ENCODE measurements at regions not wholly inside any gene's neighbourhood (a gene's known extent, or its start where the extent isn't known, plus 50 kb on each side); places are given as distances from the start of the nearest gene placed in this dataset.

DNA sequence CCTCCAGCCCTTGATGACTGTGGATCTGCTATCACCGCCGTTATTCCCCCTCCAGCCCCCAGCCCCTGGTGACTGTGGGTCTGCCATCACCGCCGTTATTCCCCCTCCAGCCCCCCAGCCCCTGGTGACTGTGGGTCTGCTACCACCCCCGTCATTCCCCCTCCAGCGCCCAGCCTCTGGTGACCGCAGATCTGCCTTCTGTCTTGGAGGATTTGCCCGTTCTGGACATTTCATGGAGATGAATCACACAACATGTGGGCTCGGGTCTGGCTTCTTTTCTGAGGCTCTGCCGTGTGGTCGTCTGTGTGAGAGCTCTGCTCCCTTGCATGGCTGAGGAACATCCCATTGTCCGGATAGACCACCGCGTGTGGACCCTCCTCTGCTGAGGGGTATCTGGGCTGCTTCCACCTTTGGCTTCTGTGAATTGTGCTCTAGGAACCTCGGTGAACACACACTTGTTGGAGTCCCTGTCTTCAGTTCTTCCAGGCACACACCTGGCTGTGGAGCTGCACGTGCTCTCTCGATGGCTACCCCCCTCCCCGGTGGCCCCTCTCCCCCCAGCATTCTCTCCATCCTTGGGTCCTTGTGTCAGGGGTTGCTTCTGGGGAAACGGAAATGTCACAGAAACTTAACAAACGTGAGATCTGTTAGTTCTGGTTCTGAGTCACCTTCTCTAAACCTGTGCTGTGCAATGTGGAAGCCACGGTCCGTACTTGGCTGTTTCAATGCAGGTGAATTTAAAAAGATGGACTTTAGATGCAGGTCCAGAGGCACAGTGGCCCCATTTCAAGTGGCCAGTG, 105.3 kb upstream of the COL5A1 start:
- POLR2A ChIA-PET: no interaction called here
- DNase-seq (ENCODE audit: extremely low spot score): no peak
- CTCF ChIA-PET: interaction anchor here (1.7 kb wide), 1 partner anchor 17 kb away, joined by 5 read pairs; no protein-coding TSS in a partner anchor
- TF ChIP-seq, protein P1, sequence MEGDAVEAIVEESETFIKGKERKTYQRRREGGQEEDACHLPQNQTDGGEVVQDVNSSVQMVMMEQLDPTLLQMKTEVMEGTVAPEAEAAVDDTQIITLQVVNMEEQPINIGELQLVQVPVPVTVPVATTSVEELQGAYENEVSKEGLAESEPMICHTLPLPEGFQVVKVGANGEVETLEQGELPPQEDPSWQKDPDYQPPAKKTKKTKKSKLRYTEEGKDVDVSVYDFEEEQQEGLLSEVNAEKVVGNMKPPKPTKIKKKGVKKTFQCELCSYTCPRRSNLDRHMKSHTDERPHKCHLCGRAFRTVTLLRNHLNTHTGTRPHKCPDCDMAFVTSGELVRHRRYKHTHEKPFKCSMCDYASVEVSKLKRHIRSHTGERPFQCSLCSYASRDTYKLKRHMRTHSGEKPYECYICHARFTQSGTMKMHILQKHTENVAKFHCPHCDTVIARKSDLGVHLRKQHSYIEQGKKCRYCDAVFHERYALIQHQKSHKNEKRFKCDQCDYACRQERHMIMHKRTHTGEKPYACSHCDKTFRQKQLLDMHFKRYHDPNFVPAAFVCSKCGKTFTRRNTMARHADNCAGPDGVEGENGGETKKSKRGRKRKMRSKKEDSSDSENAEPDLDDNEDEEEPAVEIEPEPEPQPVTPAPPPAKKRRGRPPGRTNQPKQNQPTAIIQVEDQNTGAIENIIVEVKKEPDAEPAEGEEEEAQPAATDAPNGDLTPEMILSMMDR (IDR thresholded peaks at IDR 0.05; ENCODE audit: control extremely low read depth, extremely low read depth, low read depth, missing control alignments): no peak

DNA sequence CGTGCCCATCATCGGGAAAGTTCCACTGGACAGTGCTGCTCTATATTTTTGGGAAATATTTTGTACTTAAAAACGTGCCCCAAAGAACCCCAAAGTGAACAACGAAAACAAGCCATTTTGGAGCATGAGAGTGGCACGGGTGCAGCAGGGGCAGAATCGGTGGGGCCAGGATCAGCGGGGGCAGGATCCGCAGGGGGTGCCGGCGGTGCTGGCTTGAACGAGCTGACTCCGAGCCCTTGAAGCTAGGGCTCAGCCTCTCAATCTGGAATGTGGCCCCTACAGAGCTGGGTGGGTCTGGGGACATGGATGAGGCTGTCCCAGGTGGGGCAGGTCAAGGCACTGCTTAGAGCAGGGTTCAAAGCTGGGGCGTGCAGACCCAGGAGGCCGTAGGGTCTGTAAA, 104.7 kb upstream of the COL5A1 start:
- TF ChIP-seq, protein P1 (IDR thresholded peaks at IDR 0.05; ENCODE audit: control extremely low read depth, extremely low read depth, low read depth, missing control alignments): no peak
- CTCF ChIA-PET: interaction anchor here (1.7 kb wide), 1 partner anchor 16 kb away, joined by 5 read pairs; no protein-coding TSS in a partner anchor
- POLR2A ChIA-PET: no interaction called here
- no peak for DNase-seq (ENCODE audit: extremely low spot score)

DNA sequence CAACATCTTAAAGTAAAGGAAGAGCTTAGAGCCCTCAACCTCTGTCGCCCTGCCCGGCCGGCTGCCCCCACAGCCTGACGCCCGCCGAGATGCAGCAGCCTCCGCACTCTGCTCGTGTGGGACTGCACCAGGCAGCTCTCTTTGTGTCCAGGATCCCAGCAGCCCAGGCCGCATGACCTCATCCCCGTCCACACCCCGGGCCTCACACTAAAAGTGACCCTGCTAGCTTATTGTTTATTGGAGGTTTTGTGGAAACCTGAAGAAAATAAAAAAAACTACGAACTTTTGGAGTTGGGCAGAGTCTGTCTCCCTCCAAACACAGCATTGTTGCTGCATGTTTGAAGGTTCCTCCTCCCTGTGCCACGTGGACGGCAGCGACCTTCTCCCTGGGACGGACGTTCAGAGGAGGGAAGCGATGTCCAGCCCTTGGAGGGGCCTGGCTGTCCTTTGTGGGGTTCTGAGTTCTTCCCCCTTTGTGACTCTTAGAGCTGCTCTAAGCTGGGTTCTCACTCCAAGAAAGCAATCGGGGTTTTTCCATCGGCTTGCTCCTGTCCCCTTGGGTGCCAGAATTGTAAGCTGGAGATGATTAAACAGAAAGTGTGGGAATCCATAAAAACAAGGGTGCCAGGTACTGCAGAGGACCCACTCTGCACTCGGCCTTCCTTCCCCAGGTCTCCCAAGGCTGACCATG, 103.5 kb upstream of the COL5A1 start:
- POLR2A ChIA-PET: no interaction called here
- TF ChIP-seq, protein P1 (IDR thresholded peaks at IDR 0.05; ENCODE audit: control extremely low read depth, extremely low read depth, low read depth, missing control alignments): no peak
- no peak for DNase-seq (ENCODE audit: extremely low spot score)
- CTCF ChIA-PET: interaction anchor here (1.7 kb wide), 1 partner anchor 15 kb away, joined by 5 read pairs; no protein-coding TSS in a partner anchor

DNA sequence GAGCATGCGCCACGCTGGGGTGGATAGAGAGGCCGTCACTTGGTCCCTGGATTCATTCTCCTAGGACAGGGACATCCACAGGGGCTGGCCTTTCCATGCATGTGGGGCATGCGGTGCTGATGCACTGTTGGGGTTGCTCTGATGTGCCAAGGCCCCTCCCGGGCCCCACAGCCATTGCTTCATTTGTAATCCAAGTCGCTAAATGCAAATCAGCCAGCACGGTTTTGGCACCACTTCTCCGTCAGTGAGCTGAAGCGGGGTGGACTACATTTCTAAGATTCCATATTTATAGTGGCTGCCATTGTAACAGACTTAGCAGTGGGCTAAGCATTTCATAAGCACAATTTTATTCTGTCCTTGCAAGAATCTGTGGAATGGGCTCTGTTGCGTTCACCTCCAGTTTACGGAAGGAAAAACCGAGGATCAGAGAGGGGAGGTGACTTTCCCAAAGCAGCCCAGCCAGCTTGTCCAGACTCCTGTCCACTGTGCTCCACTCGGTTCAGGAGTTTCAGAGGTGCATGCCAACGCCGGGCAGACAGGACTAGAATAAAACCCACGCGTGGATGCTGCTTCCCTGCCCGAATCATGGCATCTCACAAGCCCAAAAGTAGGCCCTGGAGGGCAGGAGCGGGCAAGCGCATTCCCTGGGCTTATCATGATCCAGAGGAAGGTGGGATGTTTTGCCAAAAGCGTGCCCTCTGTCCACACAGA, 102.6 kb upstream of the COL5A1 start:
- ChIA-PET CTCF (no interaction called here), POLR2A (no interaction called here)
- TF ChIP-seq, protein P1 (IDR thresholded peaks at IDR 0.05; ENCODE audit: control extremely low read depth, extremely low read depth, low read depth, missing control alignments): no peak
- no peak for DNase-seq (ENCODE audit: extremely low spot score)

DNA sequence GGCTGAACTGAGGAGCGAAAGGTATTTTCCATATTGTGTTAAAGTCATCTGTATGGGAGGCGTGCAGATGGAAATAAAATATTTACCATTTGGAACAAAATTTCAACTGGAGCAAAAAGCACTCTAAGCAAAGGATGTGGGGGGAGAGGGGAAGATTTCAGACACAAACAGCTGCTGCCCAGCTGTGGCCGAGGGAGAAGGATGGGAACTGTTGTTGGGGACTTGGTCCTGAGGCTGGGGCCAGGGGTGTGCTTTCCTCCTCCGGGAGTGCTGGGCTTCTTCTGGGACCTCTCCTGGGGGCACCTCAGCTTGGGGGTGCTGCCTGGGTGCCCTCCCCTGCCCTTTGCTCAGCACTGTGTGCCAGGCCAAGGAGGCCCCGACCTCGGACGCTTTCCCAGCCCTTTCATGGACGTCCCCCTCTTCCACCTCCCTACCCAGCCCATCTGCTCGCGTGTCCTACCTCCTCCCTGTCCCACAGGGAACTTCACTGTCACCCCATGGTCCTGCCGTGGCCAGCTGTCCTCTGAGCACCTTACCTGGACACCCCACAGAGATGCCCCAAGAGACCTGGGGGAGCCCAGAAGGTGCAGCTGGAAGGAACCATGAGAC, 101.9 kb upstream of the COL5A1 start:
- ChIA-PET POLR2A (no interaction called here), CTCF (no interaction called here)
- TF ChIP-seq, protein P1 (IDR thresholded peaks at IDR 0.05; ENCODE audit: control extremely low read depth, extremely low read depth, low read depth, missing control alignments): no peak
- DNase-seq (ENCODE audit: extremely low spot score): no peak
